Psoas muscle (tissue), 7 donors: ENCODE measurements at regions not wholly inside any gene's neighbourhood (a gene's known extent, or its start where the extent isn't known, plus 50 kb on each side); places are given as distances from the start of the nearest gene placed in this dataset.

ENCODE experiments used
- ATAC-seq, 4 donors: fragments of 200-7000 bp; cut with Tn5 transposase; one replicate each; pipeline ENCODE4 v1.9.1; 2020; ENCODE audit warnings: moderate library complexity in 3 of 4, mild to moderate bottlenecking in 2 of 4
- DNase-seq, 2 donors: peaks; one replicate each; pipeline ENCODE4 v3.0.0-alpha.2; 2020
- H3K27ac ChIP-seq: fragments of 200-600 bp; one replicate; pipeline ENCODE4 v1.8.0; 2022
- H3K27me3 ChIP-seq, 3 donors: fragments of 200-600 bp in 1 of 3; one replicate each; pipeline versions ENCODE4 v1.6.1 to v1.8.0; 2013 to 2022; ENCODE audit warnings: low read length in 2 of 3, mild to moderate bottlenecking in 2 of 3, moderate library complexity in 1 of 3; ENCODE audit not compliant: insufficient read depth in 3 of 3
- H3K36me3 ChIP-seq, 2 donors: fragments of 200-600 bp in 1 of 2; one replicate each; pipeline versions ENCODE4 v1.6.1 to v1.8.0; 2013 to 2022; ENCODE audit warnings: low read depth in 1 of 2, mild to moderate bottlenecking in 1 of 2, moderate library complexity in 1 of 2; ENCODE audit not compliant: insufficient read depth in 1 of 2
- H3K4me1 ChIP-seq: fragments of 200-600 bp; one replicate; pipeline ENCODE4 v1.8.0; 2022
- H3K4me3 ChIP-seq: fragments of 200-600 bp; one replicate; pipeline ENCODE4 v1.8.0; 2022; ENCODE audit warnings: mild to moderate bottlenecking
- H3K9me3 ChIP-seq: fragments of 200-600 bp; one replicate; pipeline ENCODE4 v1.8.0; 2022
- CTCF ChIP-seq: fragments of 200-600 bp; IDR thresholded peaks from one replicate; pipeline ENCODE4 v1.8.0; 2022; ENCODE audit warnings: antibody characterized with exemption
- WGBS, 3 donors: extraction: QIAGEN DNeasy Blood & Tissue Kit; methylation state at CpG; one replicate each; pipeline versions ENCODE4 v1.1.6 to v1.1.7; 2013; 5-methylcytosine and 5-hydroxymethylcytosine counted together
- intact Hi-C, 2 donors: fragments of 100-400 bp; cut with DNase I; formaldehyde crosslinking; loops; one replicate each; pipeline versions ENCODE4 v1.11.0 to v1.14.2; 2022
- donor health status: healthy with polysubstance abuse.
- donor health status: DM: no; HTN: no; CAD: no; lungs with moderate emphysema.
- donor health status: Bipolar disorder and iron deficiency.
- donor health status: healthy.
- donor health status: DM: yes; HTN: yes; CAD: no.
- donor health status: DM: no; HTN: no; CAD: no.
- donor health status: DM: yes; HTN: yes; CAD: no.

GRCh38 chr6:139474145-139475108 is 100.0 kb upstream of the CITED2 start:
- Histone ChIP-seq H3K27ac (peak overlapping the region; percentile 71), H3K4me3 (peak overlapping the region; percentile 45), H3K9me3 (no peaks in the 10 kb centered on the region), H3K4me1 (peaks cover 23% of the 10 kb centered on the region), H3K27me3 (no peaks in the 10 kb centered on the region), H3K36me3 (no peaks in the 10 kb centered on the region)
- ATAC-seq (peak in 1 of 4 donors; percentile 66), DNase-seq (no peak)
- no peak for TF ChIP-seq CTCF
- intact Hi-C loops, result no loop called here
- 20 to 30% (median 21%) methylated on average over 7 of the region's 7 CpGs for whole genome bisulfite sequencing, 3 donors

DNA sequence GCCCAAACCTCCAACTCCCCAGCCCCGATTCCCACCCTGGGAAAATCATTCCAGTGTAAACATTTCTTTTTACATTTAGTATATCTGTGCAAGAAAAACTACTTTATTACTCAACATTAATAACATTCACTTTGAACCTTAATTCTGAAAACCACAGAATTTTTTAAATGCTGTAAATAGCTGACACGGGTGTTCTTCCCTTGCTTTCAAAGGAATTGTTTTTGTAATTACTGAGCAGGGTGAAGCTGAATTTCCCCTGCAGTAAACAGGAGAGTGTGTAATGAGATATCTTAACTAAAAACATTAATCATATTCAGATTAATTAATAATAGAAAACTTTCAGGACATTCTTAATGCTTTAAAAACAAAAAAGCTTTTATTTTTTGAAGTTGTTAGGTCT is 99.3 kb upstream of the CITED2 start:
- no peaks in the 10 kb centered on the region for H3K36me3 ChIP-seq
- ATAC-seq (no peak), DNase-seq (no peak)
- WGBS, 3 donors, result 38 to 42% (median 41%) methylated on average over 2 of the region's 2 CpGs
- intact Hi-C loops, result no loop called here
- peaks cover 23% of the 10 kb centered on the region for H3K4me1 ChIP-seq
- no peaks in the 10 kb centered on the region for H3K27me3 ChIP-seq
- peak overlapping the region; percentile 45 for H3K4me3 ChIP-seq
- H3K9me3 ChIP-seq, result no peaks in the 10 kb centered on the region
- TF ChIP-seq CTCF, result no peak
- H3K27ac ChIP-seq, result peak overlapping the region; percentile 71

DNA sequence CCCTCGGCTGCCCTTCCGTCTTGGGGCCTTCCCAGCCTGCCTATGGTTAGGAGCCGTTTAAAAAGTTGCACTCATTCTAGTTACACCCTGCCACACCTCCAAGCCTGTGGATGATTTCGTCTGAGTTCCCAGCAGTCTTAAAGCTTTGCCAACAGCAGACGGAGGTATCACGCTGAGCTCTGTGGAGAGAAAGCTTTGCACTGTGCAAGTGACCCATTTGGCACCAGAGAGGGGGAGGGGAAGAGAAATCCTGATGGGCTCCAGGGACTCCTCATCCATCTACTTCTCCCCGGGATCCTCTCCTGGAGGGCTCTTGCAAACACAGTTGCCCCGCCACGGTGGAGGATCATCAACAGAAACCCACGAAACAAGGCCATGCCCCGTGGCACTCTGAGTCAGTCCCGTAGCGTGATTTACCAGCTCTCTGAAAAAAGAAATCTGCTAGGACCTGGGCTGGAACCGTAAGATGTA is 98.8 kb upstream of the CITED2 start:
- no peaks in the 10 kb centered on the region for H3K9me3 ChIP-seq
- intact Hi-C loops, result no loop called here
- no peaks in the 10 kb centered on the region for H3K36me3 ChIP-seq
- DNase-seq (peak in 1 of 2 donors; percentile 17), ATAC-seq (peak; percentile 77 to 93 (median 86))
- H3K4me3 ChIP-seq, result peak overlapping the region; percentile 45
- H3K27ac ChIP-seq, result peak overlapping the region; percentile 71
- no peaks in the 10 kb centered on the region for H3K27me3 ChIP-seq
- TF ChIP-seq CTCF, result no peak
- peaks cover 23% of the 10 kb centered on the region for H3K4me1 ChIP-seq
- 34 to 54% (median 42%) methylated on average over 14 of the region's 14 CpGs for WGBS, 3 donors

- intact Hi-C loops, result no loop called here
- 48 to 71% (median 50%) methylated on average over 12 of the region's 12 CpGs for WGBS, 3 donors
- peak in 3 of 4 donors; percentile 18 to 37 (median 27) for ATAC-seq
Measured at GRCh38 chr6:139472351-139473015, 98.0 kb upstream of the CITED2 start.

More at GRCh38 chr6:139472351-139473015, 98.0 kb upstream of the CITED2 start:
- no peak for TF ChIP-seq CTCF
- no peak for DNase-seq
- Histone ChIP-seq H3K4me1 (peaks cover 23% of the 10 kb centered on the region), H3K27me3 (no peaks in the 10 kb centered on the region), H3K4me3 (peak overlapping the region; percentile 45), H3K27ac (peak overlapping the region; percentile 71), H3K36me3 (no peaks in the 10 kb centered on the region), H3K9me3 (no peaks in the 10 kb centered on the region)
